Tibial artery (tissue), 4 donors: ENCODE measurements at regions not wholly inside any gene's neighbourhood (a gene's known extent, or its start where the extent isn't known, plus 50 kb on each side); places are given as distances from the start of the nearest gene placed in this dataset.

ENCODE experiments used
- DNase-seq, 2 donors: peaks; one replicate each; pipeline ENCODE4 v3.0.0-alpha.2; 2019
- H3K27ac ChIP-seq, 2 donors: fragments of 200-600 bp; sonication (generic) in 1 of 2; 1 replicate in 1 of 2; 2 replicates in 1 of 2; pipeline ENCODE4 v1.5.1; 2018 to 2019; ENCODE audit warnings: mild to moderate bottlenecking in 1 of 2
- H3K27me3 ChIP-seq, 2 donors: fragments of 200-600 bp; sonication (generic) in 1 of 2; one replicate each; pipeline versions ENCODE4 v1.5.1 to v1.6.0; 2016 to 2019
- H3K36me3 ChIP-seq, 3 donors: fragments of 200-600 bp; sonication (generic) in 2 of 3; one replicate each; pipeline ENCODE4 v1.5.1; 2016 to 2019; ENCODE audit warnings: mild to moderate bottlenecking in 2 of 3
- H3K4me1 ChIP-seq, 4 donors: fragments of 200-600 bp; sonication (generic) in 2 of 4; 1 replicate in 3 of 4; 2 replicates in 1 of 4; pipeline ENCODE4 v1.5.1; 2016 to 2019
- H3K4me3 ChIP-seq, 2 donors: fragments of 200-600 bp; sonication (generic) in 1 of 2; 1 replicate in 1 of 2; 2 replicates in 1 of 2; pipeline ENCODE4 v1.5.1; 2018 to 2019; ENCODE audit warnings: mild to moderate bottlenecking in 2 of 2
- H3K9me3 ChIP-seq, 3 donors: fragments of 200-600 bp; sonication (generic) in 1 of 3; one replicate each; pipeline ENCODE4 v1.5.1; 2016 to 2019
- intact Hi-C: fragments of 100-400 bp; cut with DNase I; formaldehyde crosslinking; loops from one replicate; pipeline ENCODE4 v1.15.0; 2023; ENCODE audit warnings: low total_unique reads
- TF ChIP-seq, protein P1 (sequence below), 2 experiments: fragments of 200-600 bp in 1 of 2; fragments of 450-650 bp in 1 of 2; IDR thresholded peaks; one replicate each; pipeline ENCODE4 v1.5.1; 2017 to 2019; ENCODE audit warnings: antibody characterized with exemption in 2 of 2, mild to moderate bottlenecking in 1 of 2, moderate library complexity in 1 of 2

DNA sequence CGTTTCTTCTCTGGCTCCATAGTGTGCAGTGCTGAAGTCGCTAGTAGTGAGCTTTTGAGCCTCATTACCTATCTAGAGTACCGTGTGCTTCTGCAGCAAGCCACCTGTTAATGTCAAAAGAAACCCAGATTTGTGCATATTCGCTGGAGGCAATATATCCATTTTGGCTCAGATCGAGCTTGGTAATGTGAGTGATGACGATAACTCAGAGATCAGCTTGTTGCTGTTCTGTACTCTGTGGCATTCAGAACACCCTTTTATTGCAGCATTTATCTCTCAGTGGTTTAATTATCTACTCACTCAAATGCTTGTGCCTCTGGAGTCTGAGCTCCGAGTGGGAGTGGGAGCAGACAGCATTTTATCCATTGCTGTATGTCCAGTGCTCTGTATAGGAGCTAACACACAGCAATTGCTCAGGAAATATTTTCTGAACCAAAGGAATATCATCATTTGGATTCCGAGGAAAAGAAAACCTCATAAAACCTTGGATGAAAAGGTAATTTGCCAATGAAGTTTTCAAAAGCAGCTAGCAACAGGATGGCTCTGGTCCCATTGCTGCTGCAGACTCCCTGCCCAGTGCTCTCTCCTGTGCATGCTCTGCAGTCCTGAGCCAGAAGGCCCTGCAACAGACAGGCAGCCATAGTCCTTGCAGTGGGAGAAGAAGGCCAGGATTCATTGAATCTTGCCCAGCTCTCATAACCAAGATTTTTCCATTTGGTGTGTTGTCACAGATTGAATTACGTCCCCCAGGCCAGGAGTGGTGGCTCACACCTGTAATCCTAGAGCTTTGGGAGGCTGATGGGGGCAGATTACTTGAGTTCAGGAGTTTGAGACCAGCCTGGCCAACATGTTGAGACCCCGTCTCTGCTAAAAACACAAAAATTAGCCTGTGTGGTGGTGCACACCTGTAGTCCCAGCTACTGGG is 183.8 kb downstream of the MYCN start:
- H3K36me3 ChIP-seq: no peaks in the 10 kb centered on the region
- TF ChIP-seq, protein P1, sequence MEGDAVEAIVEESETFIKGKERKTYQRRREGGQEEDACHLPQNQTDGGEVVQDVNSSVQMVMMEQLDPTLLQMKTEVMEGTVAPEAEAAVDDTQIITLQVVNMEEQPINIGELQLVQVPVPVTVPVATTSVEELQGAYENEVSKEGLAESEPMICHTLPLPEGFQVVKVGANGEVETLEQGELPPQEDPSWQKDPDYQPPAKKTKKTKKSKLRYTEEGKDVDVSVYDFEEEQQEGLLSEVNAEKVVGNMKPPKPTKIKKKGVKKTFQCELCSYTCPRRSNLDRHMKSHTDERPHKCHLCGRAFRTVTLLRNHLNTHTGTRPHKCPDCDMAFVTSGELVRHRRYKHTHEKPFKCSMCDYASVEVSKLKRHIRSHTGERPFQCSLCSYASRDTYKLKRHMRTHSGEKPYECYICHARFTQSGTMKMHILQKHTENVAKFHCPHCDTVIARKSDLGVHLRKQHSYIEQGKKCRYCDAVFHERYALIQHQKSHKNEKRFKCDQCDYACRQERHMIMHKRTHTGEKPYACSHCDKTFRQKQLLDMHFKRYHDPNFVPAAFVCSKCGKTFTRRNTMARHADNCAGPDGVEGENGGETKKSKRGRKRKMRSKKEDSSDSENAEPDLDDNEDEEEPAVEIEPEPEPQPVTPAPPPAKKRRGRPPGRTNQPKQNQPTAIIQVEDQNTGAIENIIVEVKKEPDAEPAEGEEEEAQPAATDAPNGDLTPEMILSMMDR (IDR thresholded peaks at IDR 0.05): no peak
- no peak for DNase-seq
- no peak overlapping the region for H3K4me3 ChIP-seq
- no peaks in the 10 kb centered on the region for H3K4me1 ChIP-seq
- peaks cover 0 to 19% of the 10 kb centered on the region in 2 donors for H3K27me3 ChIP-seq
- H3K9me3 ChIP-seq: no peaks in the 10 kb centered on the region
- intact Hi-C loops: no loop called here
- H3K27ac ChIP-seq: no peak overlapping the region

DNA sequence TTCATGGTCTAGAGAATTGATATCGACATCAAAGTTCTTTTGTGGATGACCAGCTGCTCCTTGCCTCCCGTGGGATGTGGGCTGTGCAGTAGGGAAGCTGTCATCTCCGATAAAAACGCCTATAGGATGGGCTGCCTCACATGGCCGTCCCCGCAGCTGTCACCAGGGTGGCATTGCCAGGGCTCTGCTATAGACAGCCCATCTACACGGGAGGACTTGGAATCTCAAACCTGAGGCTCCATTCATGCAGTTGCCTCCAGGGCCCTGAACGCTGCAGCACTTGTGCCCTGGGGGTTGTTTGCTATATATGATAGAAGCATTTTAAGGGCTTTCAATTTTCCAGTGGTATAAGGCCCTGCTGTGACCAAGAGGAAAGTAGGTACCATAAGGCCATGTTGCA is 183.1 kb downstream of the MYCN start:
- no peak overlapping the region for H3K27ac ChIP-seq
- no peaks in the 10 kb centered on the region for H3K36me3 ChIP-seq
- no peaks in the 10 kb centered on the region for H3K4me1 ChIP-seq
- TF ChIP-seq, protein P1 (IDR thresholded peaks at IDR 0.05): no peak
- no peak overlapping the region for H3K4me3 ChIP-seq
- H3K27me3 ChIP-seq: peaks cover 0 to 19% of the 10 kb centered on the region in 2 donors
- intact Hi-C loops: no loop called here
- H3K9me3 ChIP-seq: no peaks in the 10 kb centered on the region
- no peak for DNase-seq

DNA sequence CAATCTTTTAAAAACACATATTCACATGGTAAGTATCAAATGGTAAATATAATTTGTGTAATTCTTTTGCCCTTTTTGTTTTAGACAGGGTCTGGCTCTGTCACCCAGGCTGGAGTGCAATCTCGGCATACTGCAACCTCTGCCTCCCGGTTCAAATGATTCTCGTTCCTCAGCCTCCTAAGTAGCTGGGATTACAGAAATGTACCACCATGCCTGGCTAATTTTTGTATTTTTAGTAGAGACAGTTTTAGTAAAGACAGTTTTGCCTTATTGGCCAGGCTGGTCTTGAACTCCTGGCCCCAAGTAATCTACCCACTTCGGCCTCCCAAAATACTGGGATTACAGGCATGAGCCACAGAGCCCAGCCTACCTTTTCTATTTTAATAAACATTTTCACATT is 182.2 kb downstream of the MYCN start:
- no peaks in the 10 kb centered on the region for H3K36me3 ChIP-seq
- H3K4me3 ChIP-seq: no peak overlapping the region
- H3K27me3 ChIP-seq: peaks cover 0 to 19% of the 10 kb centered on the region in 2 donors
- H3K27ac ChIP-seq: no peak overlapping the region
- H3K4me1 ChIP-seq: no peaks in the 10 kb centered on the region
- no peak for DNase-seq
- H3K9me3 ChIP-seq: no peaks in the 10 kb centered on the region
- intact Hi-C loops: no loop called here
- TF ChIP-seq, protein P1 (IDR thresholded peaks at IDR 0.05): no peak

DNA sequence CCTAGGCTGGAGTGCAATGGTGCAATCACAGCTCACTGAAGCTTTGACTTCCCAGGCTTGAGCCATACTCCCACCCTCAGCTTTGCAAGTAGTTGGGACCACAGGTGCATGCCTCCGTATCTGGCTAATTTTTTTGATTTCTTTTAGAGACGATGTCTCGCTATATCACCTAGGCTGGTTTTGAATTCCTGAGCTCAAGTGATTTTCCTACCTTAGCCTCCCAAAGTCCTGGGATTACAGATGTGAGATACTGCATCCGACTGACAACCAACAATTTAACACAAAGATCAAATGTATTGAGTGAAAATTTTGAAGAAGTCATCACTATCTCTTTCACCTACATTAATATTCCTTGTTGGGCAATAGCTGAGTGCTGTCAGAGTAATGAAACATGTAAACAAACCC is 181.6 kb downstream of the MYCN start:
- Histone ChIP-seq H3K4me1 (no peaks in the 10 kb centered on the region), H3K27ac (no peak overlapping the region), H3K27me3 (peaks cover 0 to 19% of the 10 kb centered on the region in 2 donors), H3K4me3 (no peak overlapping the region), H3K36me3 (no peaks in the 10 kb centered on the region), H3K9me3 (no peaks in the 10 kb centered on the region)
- no peak for DNase-seq
- intact Hi-C loops: no loop called here
- TF ChIP-seq, protein P1 (IDR thresholded peaks at IDR 0.05): no peak

DNA sequence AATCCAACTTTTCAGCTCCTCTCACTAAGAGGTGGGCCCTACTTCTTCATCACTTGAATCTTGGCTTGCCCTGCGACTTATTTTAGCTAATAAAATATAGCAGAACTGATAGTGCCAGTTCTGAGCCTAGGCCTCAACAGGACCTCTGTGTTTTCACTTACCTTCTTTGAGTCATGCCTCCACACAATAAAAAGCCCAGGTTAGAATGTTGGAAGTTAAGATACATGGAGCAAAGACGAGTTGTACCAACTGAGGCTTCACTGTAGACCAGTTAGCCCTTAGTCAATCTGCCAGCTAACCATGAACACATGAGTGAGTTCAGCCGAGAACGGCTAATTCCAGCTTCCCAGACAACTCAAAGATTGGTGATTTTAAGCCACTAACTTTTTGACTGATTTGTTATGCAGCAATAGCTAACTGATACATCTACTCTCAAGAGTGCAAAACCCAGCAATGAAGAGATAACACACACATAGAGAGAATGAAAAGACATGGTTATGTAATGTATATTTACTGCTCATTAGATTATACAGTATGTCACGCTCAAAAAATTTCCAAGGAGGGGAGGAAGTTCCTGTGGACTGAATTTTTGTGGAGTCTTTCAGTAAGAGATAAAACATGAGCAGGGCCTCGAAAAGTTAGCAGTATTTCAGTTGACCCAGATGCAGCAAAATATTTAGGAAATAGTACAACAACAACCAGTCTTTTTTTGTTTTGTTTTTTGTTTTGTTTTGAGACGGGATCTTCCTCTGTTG is 181.1 kb downstream of the MYCN start:
- intact Hi-C loops: no loop called here
- TF ChIP-seq, protein P1 (IDR thresholded peaks at IDR 0.05): no peak

More for the DNA sequence above, 181.1 kb downstream of the MYCN start:
- Histone ChIP-seq H3K27ac (no peak overlapping the region), H3K36me3 (no peaks in the 10 kb centered on the region), H3K27me3 (peaks cover 0 to 18% of the 10 kb centered on the region in 2 donors), H3K4me3 (no peak overlapping the region), H3K9me3 (no peaks in the 10 kb centered on the region), H3K4me1 (no peaks in the 10 kb centered on the region)
- DNase-seq: no peak
